Mesenchymal stem cell (in vitro differentiated cells and primary cell): ENCODE measurements at regions not wholly inside any gene's neighbourhood (a gene's known extent, or its start where the extent isn't known, plus 50 kb on each side); places are given as distances from the start of the nearest gene placed in this dataset.

Experiments
- DNase-seq: peaks from one replicate; pipeline ENCODE4 v3.0.0-alpha.2; 2013
- H2AFZ ChIP-seq: one replicate; pipeline ENCODE4 v1.6.1; 2013; ENCODE audit warnings: low read depth, mild to moderate bottlenecking, control low read depth, inconsistent platforms, low read length, moderate library complexity
- H2AK5ac ChIP-seq: 2 replicates; pipeline ENCODE4 v1.6.1; 2013; ENCODE audit warnings: low read length, moderate library complexity, mild to moderate bottlenecking, inconsistent platforms; ENCODE audit not compliant: severe bottlenecking
- H2BK120ac ChIP-seq: one replicate; pipeline ENCODE4 v1.6.1; 2013; ENCODE audit warnings: low read depth, mild to moderate bottlenecking, inconsistent platforms, low read length, moderate library complexity
- H2BK12ac ChIP-seq, 2 experiments: one replicate each; pipeline ENCODE4 v1.6.1; 2013; ENCODE audit warnings: inconsistent platforms in 2 of 2, low read length in 2 of 2, mild to moderate bottlenecking in 2 of 2, moderate library complexity in 2 of 2, control low read depth in 1 of 2
- H2BK15ac ChIP-seq: one replicate; pipeline ENCODE4 v1.6.1; 2013; ENCODE audit warnings: mild to moderate bottlenecking, low read depth, inconsistent platforms; ENCODE audit not compliant: poor library complexity, severe bottlenecking
- H2BK5ac ChIP-seq: 2 replicates; pipeline ENCODE4 v1.6.1; 2013; ENCODE audit warnings: low read depth, mild to moderate bottlenecking, low read length, control low read depth, inconsistent platforms; ENCODE audit not compliant: poor library complexity, severe bottlenecking
- H3K14ac ChIP-seq, 2 experiments: one replicate each; pipeline ENCODE4 v1.6.1; 2013; ENCODE audit warnings: inconsistent platforms in 2 of 2, low read length in 2 of 2, control low read depth in 1 of 2, mild to moderate bottlenecking in 1 of 2, moderate library complexity in 1 of 2
- H3K18ac ChIP-seq, 2 experiments: one replicate each; pipeline ENCODE4 v1.6.1; 2013; ENCODE audit warnings: inconsistent platforms in 2 of 2, low read length in 2 of 2, control low read depth in 1 of 2, low read depth in 1 of 2, mild to moderate bottlenecking in 1 of 2
- H3K23ac ChIP-seq, 2 experiments: one replicate each; pipeline ENCODE4 v1.6.1; 2013; ENCODE audit warnings: inconsistent platforms in 2 of 2, low read length in 2 of 2, mild to moderate bottlenecking in 2 of 2, moderate library complexity in 2 of 2, control low read depth in 1 of 2
- H3K27ac ChIP-seq: 2 replicates; pipeline ENCODE4 v1.5.1; 2013; ENCODE audit warnings: mild to moderate bottlenecking, moderate library complexity, low read length, control low read depth, inconsistent platforms; ENCODE audit not compliant: poor library complexity, severe bottlenecking
- H3K27me3 ChIP-seq, 2 experiments: 2 replicates each; pipeline versions ENCODE4 v1.6.1 to v1.7.0; 2013; ENCODE audit warnings: low read length in 2 of 2, mild to moderate bottlenecking in 2 of 2, moderate library complexity in 2 of 2, control low read depth in 1 of 2, inconsistent platforms in 1 of 2; ENCODE audit not compliant: control insufficient read depth in 1 of 2, insufficient read depth in 1 of 2
- H3K36me3 ChIP-seq, 2 experiments: 2 replicates each; pipeline versions ENCODE4 v1.6.1 to v1.7.0; 2013; ENCODE audit warnings: low read length in 2 of 2, control low read depth in 1 of 2, inconsistent platforms in 1 of 2, low read depth in 1 of 2, mild to moderate bottlenecking in 1 of 2; ENCODE audit not compliant: insufficient read depth in 2 of 2, control insufficient read depth in 1 of 2
- H3K4ac ChIP-seq, 2 experiments: one replicate each; pipeline ENCODE4 v1.6.1; 2013; ENCODE audit warnings: inconsistent platforms in 2 of 2, low read length in 2 of 2, mild to moderate bottlenecking in 2 of 2, moderate library complexity in 2 of 2, control low read depth in 1 of 2, low read depth in 1 of 2
- H3K4me1 ChIP-seq: 2 replicates; pipeline ENCODE4 v1.6.1; 2013; ENCODE audit warnings: low read depth, low read length, control low read depth; ENCODE audit not compliant: control insufficient read depth, insufficient read depth
- H3K4me2 ChIP-seq: 2 replicates; pipeline ENCODE4 v1.6.1; 2013; ENCODE audit warnings: low read length, mild to moderate bottlenecking, inconsistent platforms; ENCODE audit not compliant: poor library complexity, severe bottlenecking
- H3K4me3 ChIP-seq, 2 experiments: 2 replicates each; pipeline versions ENCODE4 v1.5.1 to v1.7.0; 2013; ENCODE audit warnings: low read length in 2 of 2, mild to moderate bottlenecking in 2 of 2, control low read depth in 1 of 2, low read depth in 1 of 2; ENCODE audit not compliant: insufficient read depth in 1 of 2
- H3K79me1 ChIP-seq: replicated peaks from 2 replicates; pipeline ENCODE4 v1.6.1; 2013; ENCODE audit warnings: mild to moderate bottlenecking, control low read depth, low read length, inconsistent platforms; ENCODE audit not compliant: poor library complexity, severe bottlenecking
- H3K9ac ChIP-seq: 2 replicates; pipeline ENCODE4 v1.7.0; 2013; ENCODE audit warnings: mild to moderate bottlenecking, low read length, moderate library complexity
- H3K9me3 ChIP-seq: 2 replicates; pipeline ENCODE4 v1.7.0; 2013; ENCODE audit warnings: mild to moderate bottlenecking, low read length; ENCODE audit not compliant: control insufficient read depth
- H4K8ac ChIP-seq: one replicate; pipeline ENCODE4 v1.6.1; 2013; ENCODE audit warnings: inconsistent platforms, mild to moderate bottlenecking, low read length, moderate library complexity
- H4K91ac ChIP-seq: one replicate; pipeline ENCODE4 v1.6.1; 2013; ENCODE audit warnings: mild to moderate bottlenecking, low read length, inconsistent platforms
- WGBS: methylation state at CpG from one replicate; pipeline ENCODE4 v1.1.7; 2013; ENCODE audit warnings: mixed read lengths; 5-methylcytosine and 5-hydroxymethylcytosine counted together

- Histone ChIP-seq H2BK15ac (no peak overlapping the region), H3K18ac (no peak overlapping the region), H4K8ac (no peak overlapping the region), H2BK120ac (no peak overlapping the region), H3K79me1 (no peaks in the 10 kb centered on the region), H3K36me3 (no peaks in the 10 kb centered on the region), H3K9ac (no peak overlapping the region), H2BK12ac (no peak overlapping the region), H2AFZ (no peak overlapping the region), H3K4me1 (peaks cover 2% of the 10 kb centered on the region), H3K23ac (no peak overlapping the region), H2BK5ac (no peak overlapping the region), H3K4ac (no peak overlapping the region), H3K14ac (no peak overlapping the region), H4K91ac (no peak overlapping the region), H3K9me3 (peaks cover 11% of the 10 kb centered on the region), H3K27me3 (no peaks in the 10 kb centered on the region), H3K4me2 (no peak overlapping the region), H3K4me3 (no peak overlapping the region), H2AK5ac (no peak overlapping the region), H3K27ac (no peak overlapping the region)
- DNase-seq, result no peak
- 90% methylated on average over 6 of the region's 6 CpGs for WGBS
Observed at GRCh38 chr19:8926341-8926740, 83.9 kb downstream of the MUC16 start.

GRCh38 chr19:8935460-8935859 lies 74.7 kb downstream of the MUC16 start:
- no peak overlapping the region for H4K8ac ChIP-seq
- H3K27ac ChIP-seq, result no peak overlapping the region
- no peak overlapping the region for H2AFZ ChIP-seq
- no peak overlapping the region for H3K14ac ChIP-seq
- no peak overlapping the region for H3K4me3 ChIP-seq
- no peak overlapping the region for H2AK5ac ChIP-seq
- H3K79me1 ChIP-seq, result no peaks in the 10 kb centered on the region
- no peak overlapping the region for H3K23ac ChIP-seq
- H3K18ac ChIP-seq, result no peak overlapping the region
- DNase-seq, result no peak
- no peak overlapping the region for H3K4me2 ChIP-seq
- no peak overlapping the region for H2BK5ac ChIP-seq
- no peak overlapping the region for H4K91ac ChIP-seq
- no peak overlapping the region for H3K9ac ChIP-seq
- H3K36me3 ChIP-seq, result no peaks in the 10 kb centered on the region
- no peak overlapping the region for H2BK15ac ChIP-seq
- no peaks in the 10 kb centered on the region for H3K27me3 ChIP-seq
- H3K9me3 ChIP-seq, result peaks cover 19% of the 10 kb centered on the region
- H2BK120ac ChIP-seq, result no peak overlapping the region
- no peak overlapping the region for H2BK12ac ChIP-seq
- no peaks in the 10 kb centered on the region for H3K4me1 ChIP-seq
- H3K4ac ChIP-seq, result no peak overlapping the region

GRCh38 chr19:8938576-8938975 lies 71.6 kb downstream of the MUC16 start:
- Histone ChIP-seq H3K79me1 (no peaks in the 10 kb centered on the region), H3K36me3 (no peaks in the 10 kb centered on the region), H3K27ac (no peak overlapping the region), H3K4ac (no peak overlapping the region), H3K4me2 (no peak overlapping the region), H2BK15ac (no peak overlapping the region), H3K9ac (no peak overlapping the region), H2BK12ac (no peak overlapping the region), H2AFZ (no peak overlapping the region), H3K14ac (no peak overlapping the region), H2BK5ac (no peak overlapping the region), H2AK5ac (no peak overlapping the region), H2BK120ac (no peak overlapping the region), H4K91ac (no peak overlapping the region), H3K18ac (no peak overlapping the region), H3K27me3 (no peaks in the 10 kb centered on the region), H3K4me3 (no peak overlapping the region), H3K23ac (no peak overlapping the region), H3K4me1 (no peaks in the 10 kb centered on the region), H4K8ac (no peak overlapping the region), H3K9me3 (peaks cover 20% of the 10 kb centered on the region)
- WGBS, result 68% methylated on average over 4 of the region's 4 CpGs
- no peak for DNase-seq
